ENCODE measurements at regions not wholly inside any gene's neighbourhood (a gene's known extent, or its start where the extent isn't known, plus 50 kb on each side); places are given as distances from the start of the nearest gene placed in this dataset.

DNA sequence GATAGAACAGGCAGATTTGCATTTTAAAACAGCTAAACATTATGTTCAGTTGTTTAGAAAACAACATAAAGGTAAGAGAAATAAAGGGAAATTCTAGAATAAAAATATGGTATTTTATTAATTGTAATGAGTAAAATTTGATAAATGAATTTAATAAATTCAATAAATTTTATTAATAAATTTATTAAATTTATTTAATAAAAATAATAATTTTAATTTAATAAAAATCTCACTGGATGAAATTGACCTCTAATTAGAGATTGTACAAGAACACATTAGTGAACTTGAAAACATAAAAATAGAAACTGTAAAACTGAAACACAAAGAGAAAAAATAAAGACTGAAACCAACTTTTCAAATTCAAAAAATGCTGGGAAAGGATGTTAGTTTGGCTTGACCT, 605.7 kb upstream of the LRRC4C start:
- Mint-ChIP-seq H3K4me3 (no peak overlapping the region), H3K27ac (no peak overlapping the region), H3K9me3 (peaks cover 0 to 17% (median 7%) of the 10 kb centered on the region in 11 donors), H3K36me3 (no peaks in the 10 kb centered on the region), H3K27me3 (no peaks in the 10 kb centered on the region), H3K4me1 (no peaks in the 10 kb centered on the region)
- Histone ChIP-seq H3K4me3 (ENCODE audit: low read length) (no peak overlapping the region), H3K27me3 (ENCODE audit: control insufficient read depth in 2 of 2, insufficient read depth in 2 of 2, low read length in 2 of 2) (no peaks in the 10 kb centered on the region), H3K36me3 (ENCODE audit: control insufficient read depth in 2 of 3, insufficient read depth in 3 of 3, low read length in 3 of 3) (no peaks in the 10 kb centered on the region), H3K9me3 (ENCODE audit: control insufficient read depth in 2 of 3, low read length in 3 of 3) (no peaks in the 10 kb centered on the region), H3K4me1 (ENCODE audit: control insufficient read depth in 2 of 2, insufficient read depth in 2 of 2, low read length in 2 of 2) (no peaks in the 10 kb centered on the region), H3K27ac (ENCODE audit: low read depth, low read length) (no peak overlapping the region)
- ChIA-PET CTCF (no interaction called here), POLR2A (no interaction called here)
- intact Hi-C loops (cut with micrococcal nuclease) = no loop called here
- DNase-seq (no peak), ATAC-seq (no peak)

DNA sequence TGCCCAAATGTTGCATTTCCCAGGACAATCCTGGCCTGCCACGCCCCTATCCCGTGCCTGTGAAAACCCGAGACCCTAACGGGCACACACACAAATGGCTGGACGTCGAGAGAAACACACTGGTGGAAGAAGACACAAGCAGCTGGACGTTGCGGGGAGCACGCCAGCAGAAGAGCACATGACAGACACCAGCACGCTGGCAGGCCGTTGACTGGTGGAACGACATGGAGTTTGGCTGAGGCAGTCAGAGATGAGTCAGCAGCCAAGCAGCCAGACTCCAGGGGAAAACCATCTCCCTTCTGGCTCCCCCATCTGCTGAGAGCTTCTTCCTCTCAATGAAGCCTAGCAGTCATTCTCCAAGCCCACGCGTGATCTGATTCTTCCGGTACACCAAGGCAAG, 606.7 kb upstream of the LRRC4C start:
- Histone ChIP-seq H3K4me3 (ENCODE audit: low read length) (no peak overlapping the region), H3K4me1 (ENCODE audit: control insufficient read depth in 2 of 2, insufficient read depth in 2 of 2, low read length in 2 of 2) (no peaks in the 10 kb centered on the region), H3K27me3 (ENCODE audit: control insufficient read depth in 2 of 2, insufficient read depth in 2 of 2, low read length in 2 of 2) (no peaks in the 10 kb centered on the region), H3K9me3 (ENCODE audit: control insufficient read depth in 2 of 3, low read length in 3 of 3) (no peaks in the 10 kb centered on the region), H3K36me3 (ENCODE audit: control insufficient read depth in 2 of 3, insufficient read depth in 3 of 3, low read length in 3 of 3) (no peaks in the 10 kb centered on the region), H3K27ac (ENCODE audit: low read depth, low read length) (no peak overlapping the region)
- no peaks in the 10 kb centered on the region for H3K4me1 Mint-ChIP-seq
- H3K27me3 Mint-ChIP-seq = no peaks in the 10 kb centered on the region
- intact Hi-C loops (cut with micrococcal nuclease) = no loop called here
- H3K4me3 Mint-ChIP-seq = no peak overlapping the region
- H3K36me3 Mint-ChIP-seq = no peaks in the 10 kb centered on the region
- POLR2A ChIA-PET = no interaction called here
- no peak overlapping the region for H3K27ac Mint-ChIP-seq
- DNase-seq = no peak
- H3K9me3 Mint-ChIP-seq = peaks cover 1 to 17% (median 10%) of the 10 kb centered on the region in 11 donors
- CTCF ChIA-PET = no interaction called here
- no peak for ATAC-seq

DNA sequence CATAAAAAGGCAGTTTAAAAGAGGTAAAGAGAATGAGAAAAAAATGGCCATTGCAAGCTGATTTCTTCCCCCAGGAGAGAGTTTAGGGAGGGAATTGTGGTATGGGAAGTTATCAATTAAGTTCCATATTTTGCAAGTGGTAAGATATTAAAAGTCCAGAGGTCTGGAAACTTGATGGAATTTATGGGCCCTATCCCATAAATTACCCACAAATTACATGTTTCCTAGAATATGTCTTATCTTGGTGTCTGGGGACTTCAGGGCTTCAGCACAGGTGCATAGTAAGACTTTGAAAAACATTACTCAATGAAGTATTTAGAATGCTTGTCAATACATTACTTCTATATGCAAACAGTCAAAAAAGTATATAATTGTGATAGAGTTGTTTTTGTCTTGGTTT, 614.9 kb upstream of the LRRC4C start:
- POLR2A ChIA-PET = no interaction called here
- Histone ChIP-seq H3K27me3 (ENCODE audit: control insufficient read depth in 2 of 2, insufficient read depth in 2 of 2, low read length in 2 of 2) (no peaks in the 10 kb centered on the region), H3K9me3 (ENCODE audit: control insufficient read depth in 2 of 3, low read length in 3 of 3) (no peaks in the 10 kb centered on the region), H3K4me1 (ENCODE audit: control insufficient read depth in 2 of 2, insufficient read depth in 2 of 2, low read length in 2 of 2) (no peaks in the 10 kb centered on the region), H3K36me3 (ENCODE audit: control insufficient read depth in 2 of 3, insufficient read depth in 3 of 3, low read length in 3 of 3) (no peaks in the 10 kb centered on the region), H3K4me3 (ENCODE audit: low read length) (no peak overlapping the region), H3K27ac (ENCODE audit: low read depth, low read length) (no peak overlapping the region)
- Mint-ChIP-seq H3K4me1 (no peaks in the 10 kb centered on the region), H3K9me3 (peaks cover 2 to 27% (median 6%) of the 10 kb centered on the region in 11 donors), H3K27ac (no peak overlapping the region), H3K4me3 (no peak overlapping the region), H3K36me3 (no peaks in the 10 kb centered on the region), H3K27me3 (no peaks in the 10 kb centered on the region)
- intact Hi-C loops (cut with micrococcal nuclease) = no loop called here
- ATAC-seq (no peak), DNase-seq (no peak)
- CTCF ChIA-PET = no interaction called here

DNA sequence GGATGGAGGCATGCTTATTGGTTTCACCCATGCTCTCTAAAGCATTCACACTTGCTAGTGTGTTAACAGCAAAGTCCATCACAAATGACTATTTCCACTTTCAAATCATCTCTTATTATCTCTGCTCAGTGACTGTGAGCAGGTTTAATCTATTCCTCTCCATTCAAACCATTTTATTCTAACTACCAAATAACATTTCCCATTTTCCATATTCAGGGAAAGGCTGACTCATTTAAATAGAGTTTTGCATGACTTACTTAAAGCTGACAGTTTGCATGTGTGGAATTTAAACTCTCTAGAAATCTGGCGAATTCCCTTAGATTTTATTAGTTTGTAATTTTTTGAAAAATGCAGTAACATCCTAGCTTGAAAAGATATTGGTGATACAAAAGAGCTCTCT, 615.7 kb upstream of the LRRC4C start:
- Mint-ChIP-seq H3K4me3 (no peak overlapping the region), H3K27me3 (no peaks in the 10 kb centered on the region), H3K27ac (no peak overlapping the region), H3K4me1 (no peaks in the 10 kb centered on the region), H3K9me3 (peaks cover 0 to 32% (median 7%) of the 10 kb centered on the region in 11 donors), H3K36me3 (no peaks in the 10 kb centered on the region)
- POLR2A ChIA-PET = no interaction called here
- CTCF ChIA-PET = no interaction called here
- DNase-seq (no peak), ATAC-seq (no peak)
- no peaks in the 10 kb centered on the region for H3K27me3 ChIP-seq (ENCODE audit: control insufficient read depth in 2 of 2, insufficient read depth in 2 of 2, low read length in 2 of 2)
- intact Hi-C loops (cut with micrococcal nuclease) = no loop called here
- H3K4me1 ChIP-seq (ENCODE audit: control insufficient read depth in 2 of 2, insufficient read depth in 2 of 2, low read length in 2 of 2) = no peaks in the 10 kb centered on the region
- no peak overlapping the region for H3K4me3 ChIP-seq (ENCODE audit: low read length)
- H3K27ac ChIP-seq (ENCODE audit: low read depth, low read length) = no peak overlapping the region
- no peaks in the 10 kb centered on the region for H3K36me3 ChIP-seq (ENCODE audit: control insufficient read depth in 2 of 3, insufficient read depth in 3 of 3, low read length in 3 of 3)
- H3K9me3 ChIP-seq (ENCODE audit: control insufficient read depth in 2 of 3, low read length in 3 of 3) = no peaks in the 10 kb centered on the region

DNA sequence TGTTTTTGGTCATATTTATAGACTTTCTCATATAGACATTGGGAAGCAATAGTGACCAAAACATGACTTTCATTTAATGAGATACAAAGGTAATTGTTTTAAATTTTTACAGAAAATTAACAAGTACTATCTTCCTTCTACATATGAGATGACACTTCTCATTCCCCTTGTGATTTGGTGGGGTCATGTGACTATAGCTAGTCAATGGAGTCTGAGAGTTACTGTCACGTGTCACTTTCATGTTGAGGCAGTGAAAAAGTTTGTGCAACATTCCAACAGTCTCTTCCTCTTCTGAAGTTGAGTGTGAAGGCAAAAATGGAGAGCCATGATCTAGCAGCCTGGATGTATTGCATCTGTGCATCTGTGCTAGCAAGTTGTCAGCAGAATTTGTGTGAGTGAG, 618.3 kb upstream of the LRRC4C start:
- no peaks in the 10 kb centered on the region for H3K27me3 ChIP-seq (ENCODE audit: control insufficient read depth in 2 of 2, insufficient read depth in 2 of 2, low read length in 2 of 2)
- CTCF ChIA-PET = no interaction called here
- H3K9me3 ChIP-seq (ENCODE audit: control insufficient read depth in 2 of 3, low read length in 3 of 3) = no peaks in the 10 kb centered on the region
- H3K27me3 Mint-ChIP-seq = no peaks in the 10 kb centered on the region
- H3K4me1 Mint-ChIP-seq = no peaks in the 10 kb centered on the region
- H3K9me3 Mint-ChIP-seq = peaks cover 0 to 24% (median 8%) of the 10 kb centered on the region in 11 donors
- no peak overlapping the region for H3K4me3 Mint-ChIP-seq
- no peak for ATAC-seq
- H3K36me3 ChIP-seq (ENCODE audit: control insufficient read depth in 2 of 3, insufficient read depth in 3 of 3, low read length in 3 of 3) = no peaks in the 10 kb centered on the region
- no peaks in the 10 kb centered on the region for H3K4me1 ChIP-seq (ENCODE audit: control insufficient read depth in 2 of 2, insufficient read depth in 2 of 2, low read length in 2 of 2)
- no peak overlapping the region for H3K27ac ChIP-seq (ENCODE audit: low read depth, low read length)
- DNase-seq = no peak
- H3K27ac Mint-ChIP-seq = no peak overlapping the region
- intact Hi-C loops (cut with micrococcal nuclease) = no loop called here
- POLR2A ChIA-PET = no interaction called here
- H3K36me3 Mint-ChIP-seq = no peaks in the 10 kb centered on the region
- no peak overlapping the region for H3K4me3 ChIP-seq (ENCODE audit: low read length)

DNA sequence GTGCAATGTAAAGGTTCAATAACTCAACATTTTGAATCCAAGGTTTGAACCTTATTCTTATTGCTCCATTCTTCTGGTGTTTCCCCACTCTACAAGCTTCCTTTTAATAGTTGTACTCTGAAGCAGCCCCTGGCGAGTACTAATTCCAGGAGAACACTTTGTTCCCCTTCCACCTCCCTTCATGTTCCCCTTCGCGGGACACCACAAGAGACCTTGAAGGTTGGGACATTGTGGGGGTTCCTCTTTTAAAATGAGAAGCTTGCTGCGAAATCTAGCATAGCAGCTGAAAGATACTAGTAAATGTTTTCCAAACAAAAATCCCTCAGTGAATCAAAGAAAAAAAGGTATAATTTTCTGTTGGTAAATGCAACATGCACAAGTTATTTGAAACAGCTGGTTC, 626.3 kb upstream of the LRRC4C start:
- ATAC-seq (no peak), DNase-seq (no peak)
- Mint-ChIP-seq H3K9me3 (peaks cover 0 to 19% (median 7%) of the 10 kb centered on the region in 11 donors), H3K27ac (no peak overlapping the region), H3K27me3 (no peaks in the 10 kb centered on the region), H3K36me3 (no peaks in the 10 kb centered on the region), H3K4me1 (no peaks in the 10 kb centered on the region), H3K4me3 (no peak overlapping the region)
- CTCF ChIA-PET = no interaction called here
- H3K27ac ChIP-seq (ENCODE audit: low read depth, low read length) = no peak overlapping the region
- no peaks in the 10 kb centered on the region for H3K27me3 ChIP-seq (ENCODE audit: control insufficient read depth in 2 of 2, insufficient read depth in 2 of 2, low read length in 2 of 2)
- no peak overlapping the region for H3K4me3 ChIP-seq (ENCODE audit: low read length)
- intact Hi-C loops (cut with micrococcal nuclease) = no loop called here
- POLR2A ChIA-PET = no interaction called here
- no peaks in the 10 kb centered on the region for H3K36me3 ChIP-seq (ENCODE audit: control insufficient read depth in 2 of 3, insufficient read depth in 3 of 3, low read length in 3 of 3)
- no peaks in the 10 kb centered on the region for H3K9me3 ChIP-seq (ENCODE audit: control insufficient read depth in 2 of 3, low read length in 3 of 3)
- H3K4me1 ChIP-seq (ENCODE audit: control insufficient read depth in 2 of 2, insufficient read depth in 2 of 2, low read length in 2 of 2) = no peaks in the 10 kb centered on the region

DNA sequence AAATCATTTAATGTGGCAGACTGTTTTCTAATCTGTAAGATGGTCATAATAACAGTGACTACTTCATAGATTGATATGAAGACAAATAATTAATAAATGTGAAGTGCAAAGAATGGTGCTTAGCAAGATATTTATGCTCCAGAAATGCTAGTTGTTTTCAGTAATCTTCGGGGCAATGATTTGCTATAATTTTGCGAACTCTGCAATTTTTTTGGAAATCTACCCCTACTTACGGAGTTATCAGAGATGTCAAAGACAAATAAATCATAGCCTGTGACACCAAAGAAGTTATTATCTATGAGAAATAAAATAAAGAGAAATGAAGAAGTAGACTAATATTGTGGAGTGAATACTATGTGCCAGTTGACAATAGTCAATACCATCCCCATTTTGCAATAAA, 634.1 kb upstream of the LRRC4C start:
- ATAC-seq (no peak), DNase-seq (no peak)
- no peaks in the 10 kb centered on the region for H3K27me3 Mint-ChIP-seq
- no peaks in the 10 kb centered on the region for H3K4me1 Mint-ChIP-seq
- H3K4me3 Mint-ChIP-seq = no peak overlapping the region
- Histone ChIP-seq H3K9me3 (ENCODE audit: control insufficient read depth in 2 of 3, low read length in 3 of 3) (peaks cover 0 to 5% (median 0%) of the 10 kb centered on the region in 3 experiments), H3K27ac (ENCODE audit: low read depth, low read length) (no peak overlapping the region), H3K27me3 (ENCODE audit: control insufficient read depth in 2 of 2, insufficient read depth in 2 of 2, low read length in 2 of 2) (no peaks in the 10 kb centered on the region), H3K36me3 (ENCODE audit: control insufficient read depth in 2 of 3, insufficient read depth in 3 of 3, low read length in 3 of 3) (no peaks in the 10 kb centered on the region), H3K4me1 (ENCODE audit: control insufficient read depth in 2 of 2, insufficient read depth in 2 of 2, low read length in 2 of 2) (no peaks in the 10 kb centered on the region), H3K4me3 (ENCODE audit: low read length) (no peak overlapping the region)
- H3K9me3 Mint-ChIP-seq = peaks cover 4 to 22% (median 14%) of the 10 kb centered on the region in 11 donors
- ChIA-PET POLR2A (no interaction called here), CTCF (no interaction called here)
- H3K36me3 Mint-ChIP-seq = peaks cover 0 to 4% (median 0%) of the 10 kb centered on the region in 5 donors
- intact Hi-C loops (cut with micrococcal nuclease) = no loop called here
- H3K27ac Mint-ChIP-seq = no peak overlapping the region

All from naive thymus-derived CD4-positive, alpha-beta T cell (primary cell).